GM23338 (cell line): ENCODE measurements at regions not wholly inside any gene's neighbourhood (a gene's known extent, or its start where the extent isn't known, plus 50 kb on each side); places are given as distances from the start of the nearest gene placed in this dataset.

Source experiments
- EZH2 ChIP-seq: fragments of 200-600 bp; sonication (generic); IDR thresholded peaks from one replicate; pipeline ENCODE4 v1.8.0; 2017; ENCODE audit warnings: antibody characterized with exemption, mild to moderate bottlenecking, low read depth; ENCODE audit not compliant: unreplicated experiment
- EZH2phosphoT487 ChIP-seq: fragments of 200-600 bp; sonication (generic); IDR thresholded peaks from one replicate; pipeline ENCODE4 v1.8.1; 2018; ENCODE audit warnings: antibody characterized with exemption; ENCODE audit not compliant: unreplicated experiment
- TF ChIP-seq, protein P1 (sequence below), 2 experiments: fragments of 200-600 bp in 1 of 2; sonication (generic) in 1 of 2; conservative IDR thresholded peaks; 2 replicates each; pipeline versions ENCODE4 v1.5.1 to v1.6.1; 2016 to 2017; ENCODE audit warnings: antibody characterized with exemption in 2 of 2, low read depth in 2 of 2, mild to moderate bottlenecking in 2 of 2, moderate library complexity in 1 of 2
- TF ChIP-seq, protein P2 (sequence below): IDR thresholded peaks from 2 replicates; pipeline ENCODE4 v1.6.1; 2016; ENCODE audit warnings: antibody characterized with exemption

DNA sequence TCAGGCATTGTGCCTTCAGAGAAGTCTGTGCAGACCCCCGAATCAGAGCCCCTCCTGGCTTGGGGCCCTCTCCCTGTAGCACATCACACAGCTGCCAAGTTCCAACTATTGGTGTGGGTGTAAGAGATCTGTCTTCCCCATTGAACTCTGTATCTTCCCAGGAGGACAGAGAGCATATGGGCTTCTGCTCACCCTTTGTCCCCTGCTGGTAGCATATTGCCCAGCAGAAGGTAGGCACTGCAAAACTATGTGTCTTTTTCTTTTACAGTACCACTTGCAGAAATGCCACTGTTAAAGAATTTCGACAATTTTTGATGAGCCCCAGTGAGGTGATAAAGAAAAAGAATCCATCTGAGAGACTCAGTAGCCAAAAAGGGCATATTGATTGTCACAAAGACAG is 59.6 kb downstream of the NPY start:
- no peak for TF ChIP-seq EZH2phosphoT487
- TF ChIP-seq, protein P1, sequence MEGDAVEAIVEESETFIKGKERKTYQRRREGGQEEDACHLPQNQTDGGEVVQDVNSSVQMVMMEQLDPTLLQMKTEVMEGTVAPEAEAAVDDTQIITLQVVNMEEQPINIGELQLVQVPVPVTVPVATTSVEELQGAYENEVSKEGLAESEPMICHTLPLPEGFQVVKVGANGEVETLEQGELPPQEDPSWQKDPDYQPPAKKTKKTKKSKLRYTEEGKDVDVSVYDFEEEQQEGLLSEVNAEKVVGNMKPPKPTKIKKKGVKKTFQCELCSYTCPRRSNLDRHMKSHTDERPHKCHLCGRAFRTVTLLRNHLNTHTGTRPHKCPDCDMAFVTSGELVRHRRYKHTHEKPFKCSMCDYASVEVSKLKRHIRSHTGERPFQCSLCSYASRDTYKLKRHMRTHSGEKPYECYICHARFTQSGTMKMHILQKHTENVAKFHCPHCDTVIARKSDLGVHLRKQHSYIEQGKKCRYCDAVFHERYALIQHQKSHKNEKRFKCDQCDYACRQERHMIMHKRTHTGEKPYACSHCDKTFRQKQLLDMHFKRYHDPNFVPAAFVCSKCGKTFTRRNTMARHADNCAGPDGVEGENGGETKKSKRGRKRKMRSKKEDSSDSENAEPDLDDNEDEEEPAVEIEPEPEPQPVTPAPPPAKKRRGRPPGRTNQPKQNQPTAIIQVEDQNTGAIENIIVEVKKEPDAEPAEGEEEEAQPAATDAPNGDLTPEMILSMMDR (conservative IDR thresholded peaks at IDR 0.05; ENCODE audit: low read depth in 2 of 2) = no peak
- TF ChIP-seq, protein P2, sequence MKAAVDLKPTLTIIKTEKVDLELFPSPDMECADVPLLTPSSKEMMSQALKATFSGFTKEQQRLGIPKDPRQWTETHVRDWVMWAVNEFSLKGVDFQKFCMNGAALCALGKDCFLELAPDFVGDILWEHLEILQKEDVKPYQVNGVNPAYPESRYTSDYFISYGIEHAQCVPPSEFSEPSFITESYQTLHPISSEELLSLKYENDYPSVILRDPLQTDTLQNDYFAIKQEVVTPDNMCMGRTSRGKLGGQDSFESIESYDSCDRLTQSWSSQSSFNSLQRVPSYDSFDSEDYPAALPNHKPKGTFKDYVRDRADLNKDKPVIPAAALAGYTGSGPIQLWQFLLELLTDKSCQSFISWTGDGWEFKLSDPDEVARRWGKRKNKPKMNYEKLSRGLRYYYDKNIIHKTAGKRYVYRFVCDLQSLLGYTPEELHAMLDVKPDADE = no peak
- no peak for TF ChIP-seq EZH2
